ENCODE measurements at regions not wholly inside any gene's neighbourhood (a gene's known extent, or its start where the extent isn't known, plus 50 kb on each side); places are given as distances from the start of the nearest gene placed in this dataset.
"Not testable (repeated sequence)": the region's sequence is repeated elsewhere in the genome, so short reads cannot be mapped to it uniquely, and the experiment has no call there.

GRCh38 chr6:60571293-60572016 is 1714.6 kb downstream of the KHDRBS2 start:
- H4K5ac ChIP-seq (ENCODE audit: insufficient read length, low read depth, low read length); H3K9ac ChIP-seq (replicated peaks in 1 of 4; ENCODE audit: extremely low read depth in 1 of 4, low read depth in 3 of 4, low read length in 3 of 4); H3K56ac ChIP-seq (replicated peaks; ENCODE audit: insufficient read length, low read depth, low read length); H2BK5ac ChIP-seq (ENCODE audit: low read depth, low read length); H3K23ac ChIP-seq (ENCODE audit: insufficient read length); H3K27me3 ChIP-seq (replicated peaks in 1 of 4; ENCODE audit: control insufficient read depth in 3 of 4, extremely low read depth in 1 of 4, insufficient read depth in 3 of 4, low read length in 3 of 4); H4K91ac ChIP-seq (replicated peaks; ENCODE audit: insufficient read length, low read length); H2BK15ac ChIP-seq (ENCODE audit: low read length); H3K4me3 ChIP-seq (ENCODE audit: extremely low read depth in 1 of 4, insufficient read depth in 2 of 4, low read depth in 3 of 4, low read length in 4 of 4); H4K8ac ChIP-seq (ENCODE audit: extremely low read depth, insufficient read depth, low read length); H3K9me3 ChIP-seq (ENCODE audit: insufficient read depth in 2 of 2, low read depth in 1 of 2, low read length in 1 of 2); POLR2A ChIA-PET (ENCODE audit: partially characterized antibody); H3K4me2 ChIP-seq (ENCODE audit: insufficient read depth in 1 of 2, low read depth in 2 of 2, low read length in 2 of 2); H3K4me1 ChIP-seq (replicated peaks in 1 of 4; ENCODE audit: control insufficient read depth in 3 of 4, insufficient read depth in 4 of 4, low read length in 3 of 4); H2BK20ac ChIP-seq (ENCODE audit: low read length); H3K79me1 ChIP-seq (ENCODE audit: low read depth, low read length); H2BK12ac ChIP-seq (ENCODE audit: low read depth, low read length); H2AK5ac ChIP-seq (ENCODE audit: low read depth, low read length); H3K27ac ChIP-seq (ENCODE audit: low read depth, low read length); FAIRE-seq; H3K14ac ChIP-seq (ENCODE audit: insufficient read length); H3K4ac ChIP-seq (replicated peaks; ENCODE audit: insufficient read length, low read depth, low read length); H2AFZ ChIP-seq (ENCODE audit: low read length); H3K79me2 ChIP-seq (ENCODE audit: control insufficient read depth in 1 of 2, insufficient read depth in 2 of 2, low read length in 2 of 2); H4K20me1 ChIP-seq (replicated peaks in 1 of 2; ENCODE audit: control insufficient read depth in 1 of 2, insufficient read depth in 2 of 2, low read length in 2 of 2); H3K23me2 ChIP-seq (ENCODE audit: low read depth, low read length); H3K36me3 ChIP-seq (ENCODE audit: control insufficient read depth in 2 of 4, insufficient read depth in 4 of 4, low read length in 3 of 4); H3K18ac ChIP-seq (ENCODE audit: extremely low read depth, low read length); H2BK120ac ChIP-seq (replicated peaks; ENCODE audit: low read depth, low read length): not testable (repeated sequence)
- WGBS, 2 experiments (ENCODE audit: extremely low coverage in 1 of 2, insufficient coverage in 1 of 2, insufficient read length in 1 of 2, insufficient replicate concordance in 2 of 2, low coverage in 1 of 2, low lambda C conversion rate in 2 of 2, missing lambda C conversion rate in 1 of 2), result 77% methylated on average over 6 of the region's 6 CpGs; no CpG with 5 or more reads in 1 of the 2 experiments
- TF ChIP-seq, protein P1, sequence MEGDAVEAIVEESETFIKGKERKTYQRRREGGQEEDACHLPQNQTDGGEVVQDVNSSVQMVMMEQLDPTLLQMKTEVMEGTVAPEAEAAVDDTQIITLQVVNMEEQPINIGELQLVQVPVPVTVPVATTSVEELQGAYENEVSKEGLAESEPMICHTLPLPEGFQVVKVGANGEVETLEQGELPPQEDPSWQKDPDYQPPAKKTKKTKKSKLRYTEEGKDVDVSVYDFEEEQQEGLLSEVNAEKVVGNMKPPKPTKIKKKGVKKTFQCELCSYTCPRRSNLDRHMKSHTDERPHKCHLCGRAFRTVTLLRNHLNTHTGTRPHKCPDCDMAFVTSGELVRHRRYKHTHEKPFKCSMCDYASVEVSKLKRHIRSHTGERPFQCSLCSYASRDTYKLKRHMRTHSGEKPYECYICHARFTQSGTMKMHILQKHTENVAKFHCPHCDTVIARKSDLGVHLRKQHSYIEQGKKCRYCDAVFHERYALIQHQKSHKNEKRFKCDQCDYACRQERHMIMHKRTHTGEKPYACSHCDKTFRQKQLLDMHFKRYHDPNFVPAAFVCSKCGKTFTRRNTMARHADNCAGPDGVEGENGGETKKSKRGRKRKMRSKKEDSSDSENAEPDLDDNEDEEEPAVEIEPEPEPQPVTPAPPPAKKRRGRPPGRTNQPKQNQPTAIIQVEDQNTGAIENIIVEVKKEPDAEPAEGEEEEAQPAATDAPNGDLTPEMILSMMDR (IDR thresholded peaks at IDR 0.05; ENCODE audit: control extremely low read depth in 1 of 3, insufficient read depth in 1 of 3, low read depth in 1 of 3, low read length in 3 of 3), result peak; percentile 14 to 45 (median 29); a peak in 3 of 4 replicates
- TF ChIP-seq RAD21 (IDR thresholded peaks at IDR 0.05 in 1 of 2, conservative IDR thresholded peaks at IDR 0.05 in 1 of 2; ENCODE audit: low read depth in 2 of 2, low read length in 2 of 2), result peak; percentile 25 to 28; a peak in 3 of 4 replicates
- DNase-seq (ENCODE audit: low read depth in 1 of 2, low spot score in 2 of 2), result peak in 1 of 2 experiments; percentile 9
- CTCF ChIA-PET (ENCODE audit: partially characterized antibody), result interaction anchor here (0.6 kb wide), 1 partner anchor 946 kb away, joined by 3 read pairs; no protein-coding TSS in a partner anchor

All from H1 (cell line).